ENCODE measurements at regions not wholly inside any gene's neighbourhood (a gene's known extent, or its start where the extent isn't known, plus 50 kb on each side); places are given as distances from the start of the nearest gene placed in this dataset.

- Histone ChIP-seq H3K9me3 (ENCODE audit: control insufficient read depth, insufficient read depth, low read length) (no peaks in the 10 kb centered on the region), H3K4me1 (ENCODE audit: control insufficient read depth, insufficient read depth, low read length) (no peaks in the 10 kb centered on the region), H3K27me3 (ENCODE audit: control insufficient read depth, insufficient read depth, low read length) (no peaks in the 10 kb centered on the region), H3K36me3 (ENCODE audit: control insufficient read depth, insufficient read depth, low read length) (no peaks in the 10 kb centered on the region), H3K9ac (ENCODE audit: low read depth, low read length) (no peak overlapping the region), H3K4me3 (ENCODE audit: low read depth, low read length) (no peak overlapping the region), H3K27ac (ENCODE audit: low read depth, low read length) (no peak overlapping the region)
Observed at GRCh38 chr9:4933861-4934260, 51.2 kb upstream of the JAK2 start.

- Histone ChIP-seq H3K4me3 (ENCODE audit: low read depth, low read length) (no peak overlapping the region), H3K9me3 (ENCODE audit: control insufficient read depth, insufficient read depth, low read length) (no peaks in the 10 kb centered on the region), H3K27me3 (ENCODE audit: control insufficient read depth, insufficient read depth, low read length) (no peaks in the 10 kb centered on the region)
Observed at GRCh38 chr9:4935001-4935672, 49.9 kb upstream of the JAK2 start.

More at GRCh38 chr9:4935001-4935672, 49.9 kb upstream of the JAK2 start:
- H3K36me3 ChIP-seq (ENCODE audit: control insufficient read depth, insufficient read depth, low read length): no peaks in the 10 kb centered on the region
- no peak overlapping the region for H3K9ac ChIP-seq (ENCODE audit: low read depth, low read length)
- no peaks in the 10 kb centered on the region for H3K4me1 ChIP-seq (ENCODE audit: control insufficient read depth, insufficient read depth, low read length)
- H3K27ac ChIP-seq (ENCODE audit: low read depth, low read length): no peak overlapping the region

Measured in HUES48 (cell line).